GM04504 (cell line): ENCODE measurements at regions not wholly inside any gene's neighbourhood (a gene's known extent, or its start where the extent isn't known, plus 50 kb on each side); places are given as distances from the start of the nearest gene placed in this dataset.
"Not testable (repeated sequence)": the region's sequence is repeated elsewhere in the genome, so short reads cannot be mapped to it uniquely, and the experiment has no call there.

ENCODE experiments used
- DNase-seq: peaks from one replicate; pipeline ENCODE4 v3.0.0-alpha.2; 2012; ENCODE audit warnings: low read depth

DNA sequence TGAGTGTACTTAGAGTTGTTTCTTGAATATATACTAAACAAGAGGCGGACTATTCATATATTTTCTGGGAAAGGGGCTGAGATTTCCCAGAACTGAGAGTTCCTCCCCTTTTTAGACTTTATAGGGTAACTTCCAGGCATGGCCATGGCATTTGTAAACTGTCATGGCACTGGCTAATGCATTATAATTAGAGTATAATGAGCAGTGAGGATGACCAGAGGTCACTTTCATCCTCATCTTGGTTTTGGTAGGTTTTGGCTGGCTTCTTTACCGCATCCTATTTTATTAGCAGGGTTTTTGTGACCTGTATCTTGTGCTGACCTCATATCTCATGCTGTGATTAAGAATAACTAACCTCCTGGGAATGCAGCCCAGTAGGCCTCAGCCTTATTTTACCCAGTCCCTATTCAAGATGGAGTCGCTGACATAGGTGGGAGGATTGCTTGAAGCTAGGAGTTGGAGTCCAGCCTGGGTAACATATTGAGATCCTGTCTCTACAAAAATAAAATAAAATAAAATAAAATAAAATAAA is 91.4 kb downstream of the MOBP start:
- no peak for DNase-seq

DNA sequence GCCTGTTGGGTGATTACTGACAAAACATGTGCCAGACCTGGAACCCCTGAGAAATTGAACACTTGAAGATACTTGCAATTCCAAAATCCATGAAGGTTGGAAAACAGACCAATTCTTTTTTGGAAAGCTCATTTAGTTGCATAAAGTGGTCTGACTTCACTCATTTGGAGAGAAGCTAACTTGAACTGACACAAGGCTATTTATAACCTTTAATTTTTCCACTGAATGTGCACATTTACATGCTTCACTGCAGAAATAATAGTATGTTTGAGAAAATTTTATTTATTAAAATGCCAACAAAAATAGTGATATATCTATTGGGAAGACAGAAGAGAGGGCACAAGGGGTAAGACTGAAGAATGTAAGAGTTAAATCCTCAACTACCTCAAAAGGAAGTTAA is 92.1 kb downstream of the MOBP start:
- DNase-seq, result no peak

DNA sequence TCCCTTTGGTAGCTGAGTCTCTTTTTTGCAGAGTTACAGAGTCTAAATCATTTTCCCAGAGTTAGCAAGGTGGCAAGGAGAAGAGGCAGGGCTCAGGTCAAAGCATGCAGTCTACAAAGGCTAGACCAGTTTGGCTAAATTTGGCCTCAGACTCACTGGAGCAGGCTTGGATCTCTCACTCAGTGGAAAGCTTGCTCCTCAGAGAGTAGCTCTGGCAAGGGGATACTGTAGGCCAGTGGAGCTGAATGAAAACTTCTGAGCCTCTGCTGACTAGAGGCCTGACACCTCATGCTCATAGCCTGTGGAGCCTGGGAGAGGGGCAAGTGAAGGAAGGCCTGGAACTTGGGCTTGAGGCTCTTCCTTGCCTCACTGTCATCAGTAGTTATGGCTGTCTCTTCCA is 101.0 kb downstream of the MOBP start:
- DNase-seq, result no peak

DNA sequence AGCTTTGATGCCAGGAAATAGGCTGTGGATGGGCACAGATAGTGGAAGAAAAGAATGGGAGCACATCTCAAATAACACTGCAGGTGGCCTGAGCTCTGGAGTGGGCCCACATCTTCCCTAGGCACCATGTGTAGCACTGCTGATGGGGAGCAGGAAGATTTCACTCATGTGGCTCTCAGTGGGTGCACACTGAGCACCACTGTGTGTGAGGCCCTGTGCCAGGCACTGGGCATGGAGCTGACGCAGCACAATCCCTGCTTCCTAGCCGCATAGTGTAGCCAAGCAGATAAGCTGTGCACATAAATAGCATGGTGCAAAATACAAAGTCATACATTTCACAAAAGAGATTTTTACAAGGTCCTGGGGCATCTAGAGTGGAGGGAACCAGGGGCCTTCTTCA is 101.6 kb downstream of the MOBP start:
- DNase-seq, result no peak

DNA sequence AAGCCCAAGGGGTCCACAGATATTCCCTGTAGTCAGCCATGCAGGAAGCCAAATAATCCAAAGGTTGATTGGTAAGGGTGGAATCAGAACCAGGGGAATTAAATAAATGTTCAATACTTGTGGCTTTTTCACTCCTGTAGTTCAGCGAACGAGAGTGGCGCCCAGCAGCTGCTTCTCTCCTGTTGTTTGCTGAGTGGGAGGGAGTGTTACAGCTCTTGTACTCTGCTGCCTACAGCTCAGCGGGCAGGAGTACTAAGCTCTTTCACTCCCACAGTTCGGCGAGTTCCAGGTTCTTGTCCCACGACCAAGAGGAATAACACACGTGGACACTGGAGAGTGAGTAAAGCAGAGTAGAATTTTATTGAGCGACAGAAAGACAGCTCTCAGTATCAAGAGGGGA is 105.9 kb downstream of the MOBP start:
- DNase-seq, result no peak

DNA sequence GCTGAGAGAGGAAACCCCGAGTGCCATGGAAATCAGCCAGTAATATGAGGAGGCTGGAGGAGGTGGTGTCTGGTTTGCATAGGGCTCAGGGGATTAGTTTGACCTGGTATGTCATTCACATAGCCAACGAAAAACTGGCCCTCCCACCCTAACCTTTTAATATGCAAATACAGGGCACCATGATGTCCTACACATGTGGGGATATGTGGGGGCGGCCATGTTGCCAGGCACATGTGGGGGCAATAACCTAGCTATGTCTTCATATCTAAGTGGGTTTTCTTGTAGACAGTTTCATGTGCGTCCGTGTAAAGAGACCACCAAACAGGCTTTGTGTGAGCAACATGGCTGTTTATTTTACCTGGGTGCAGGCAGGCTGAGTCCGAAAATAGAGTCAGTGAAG is 110.1 kb downstream of the MOBP start:
- DNase-seq, result no peak

DNA sequence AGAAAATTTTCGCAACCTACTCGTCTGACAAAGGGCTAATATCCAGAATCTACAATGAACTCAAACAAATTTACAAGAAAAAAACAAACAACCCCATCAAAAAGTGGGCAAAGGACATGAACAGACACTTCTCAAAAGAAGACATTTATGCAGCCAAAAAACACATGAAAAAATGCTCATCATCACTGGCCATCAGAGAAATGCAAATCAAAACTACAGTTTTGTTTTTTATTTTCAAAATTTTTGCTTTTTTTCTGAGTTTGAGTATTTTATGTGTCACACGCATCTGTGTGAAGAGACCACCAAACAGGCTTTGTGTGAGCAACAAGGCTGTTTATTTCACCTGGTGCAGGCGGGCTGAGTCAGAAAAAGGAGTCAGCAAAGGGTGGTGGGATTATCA is 118.7 kb downstream of the MOBP start:
- not testable (repeated sequence) for DNase-seq

DNA sequence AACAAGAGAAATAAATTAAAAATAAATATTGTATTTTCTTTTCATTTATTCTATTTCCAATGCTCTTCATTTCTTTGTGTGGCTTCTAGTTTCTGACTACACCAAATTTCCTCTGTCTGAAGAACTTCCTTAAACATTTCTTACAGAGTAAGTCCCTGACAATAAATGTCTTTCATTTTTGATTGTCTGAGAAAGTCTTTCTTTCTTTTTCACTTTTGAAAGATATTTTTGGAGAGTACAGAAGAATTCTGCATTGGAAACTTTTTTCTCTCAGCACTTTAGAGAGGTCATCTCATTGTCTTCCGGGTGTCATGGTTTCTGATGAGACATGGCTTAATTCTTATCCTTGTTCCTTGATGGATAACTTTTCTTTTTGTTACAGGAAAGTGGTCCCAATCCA is 119.6 kb downstream of the MOBP start:
- no peak for DNase-seq

DNA sequence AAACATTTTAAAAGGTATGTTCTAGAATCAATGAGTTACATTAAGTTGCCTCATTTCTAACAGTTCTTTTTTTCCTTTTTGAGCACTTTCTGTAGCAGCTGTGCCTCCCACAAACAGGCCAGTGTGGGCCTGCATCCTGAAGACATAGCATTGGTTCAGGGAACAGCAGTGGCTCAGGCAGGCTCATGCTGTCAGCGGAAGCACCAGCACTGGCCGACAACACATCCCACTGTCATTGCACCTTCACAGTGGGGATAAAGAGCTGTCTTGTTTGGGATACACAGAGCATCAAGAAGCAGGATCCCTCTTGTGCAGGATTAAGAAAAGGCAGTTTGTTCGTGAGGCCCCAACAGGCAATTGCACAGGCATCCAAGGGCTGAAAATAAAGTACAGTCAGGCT is 123.3 kb downstream of the MOBP start:
- DNase-seq, result no peak

DNA sequence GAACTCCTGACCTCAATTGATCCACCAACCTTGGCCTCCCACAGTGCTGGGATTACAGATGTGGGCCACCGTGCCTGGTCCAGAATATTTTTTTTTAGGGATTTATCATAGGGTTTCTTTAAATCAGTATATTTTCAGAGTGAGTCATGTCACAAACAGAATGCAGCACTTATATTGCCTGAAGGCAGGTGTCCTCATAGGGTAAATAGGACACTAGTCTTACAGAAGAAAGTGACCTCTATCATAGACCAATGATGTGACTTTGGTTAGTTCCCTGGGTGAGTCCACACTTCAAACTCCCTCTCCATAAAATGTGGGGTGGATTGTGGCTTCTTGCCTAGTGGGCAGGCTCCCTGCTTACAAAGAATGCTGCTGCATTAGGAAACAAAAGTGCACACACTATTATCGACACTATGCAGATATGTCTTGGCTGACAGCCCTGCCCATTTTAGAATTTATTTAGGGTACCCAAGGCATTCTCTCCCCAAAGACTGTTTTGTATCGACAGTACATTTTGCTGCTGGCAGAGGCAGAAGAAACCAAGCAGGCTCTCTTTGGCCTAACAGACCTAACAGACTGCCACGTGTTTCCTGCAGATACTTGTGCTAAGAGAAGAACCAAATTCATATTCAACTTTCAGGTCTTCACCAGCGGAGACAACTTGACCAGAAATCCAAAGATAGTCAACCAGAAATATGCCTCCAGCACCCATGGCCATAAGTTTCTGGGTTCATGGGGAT is 125.0 kb downstream of the MOBP start:
- DNase-seq, result no peak

DNA sequence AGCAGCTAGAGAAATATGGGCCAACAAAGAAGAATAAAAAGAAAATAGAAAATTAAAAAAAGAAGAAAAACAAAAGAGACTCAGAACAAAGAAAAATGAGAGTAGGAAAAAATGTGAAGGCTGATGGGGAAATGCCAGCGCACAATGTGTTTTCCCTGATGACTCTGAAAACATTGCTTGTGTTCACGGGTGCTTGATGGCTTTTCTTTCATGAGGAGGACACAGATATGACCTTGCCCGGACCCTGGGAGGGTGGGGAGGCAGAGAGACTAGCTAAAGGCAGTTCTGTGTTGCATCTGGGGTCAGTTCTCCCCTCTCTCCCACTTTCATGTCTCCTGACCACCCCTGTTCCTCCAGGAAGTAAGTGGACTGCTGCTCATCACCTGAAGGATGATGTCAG is 125.9 kb downstream of the MOBP start:
- DNase-seq, result no peak

DNA sequence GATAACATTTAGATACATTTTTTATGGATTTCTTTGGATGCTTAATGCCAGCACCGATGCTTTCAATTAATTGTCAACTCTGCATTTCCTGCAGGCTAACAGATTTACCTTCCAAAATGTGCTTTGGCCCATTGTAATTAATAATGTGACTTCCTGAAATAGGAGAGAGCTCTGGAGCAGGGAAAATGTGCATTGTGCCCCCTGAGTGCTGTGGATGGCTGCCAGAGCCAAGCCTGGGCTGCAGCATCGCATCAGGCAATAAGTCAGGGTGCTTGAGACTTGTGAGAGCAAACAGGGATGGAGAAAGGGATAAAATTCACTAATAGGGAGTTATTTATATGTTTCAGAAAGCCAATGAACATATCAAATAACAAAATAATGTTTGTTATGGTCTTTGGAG is 133.8 kb downstream of the MOBP start:
- no peak for DNase-seq

DNA sequence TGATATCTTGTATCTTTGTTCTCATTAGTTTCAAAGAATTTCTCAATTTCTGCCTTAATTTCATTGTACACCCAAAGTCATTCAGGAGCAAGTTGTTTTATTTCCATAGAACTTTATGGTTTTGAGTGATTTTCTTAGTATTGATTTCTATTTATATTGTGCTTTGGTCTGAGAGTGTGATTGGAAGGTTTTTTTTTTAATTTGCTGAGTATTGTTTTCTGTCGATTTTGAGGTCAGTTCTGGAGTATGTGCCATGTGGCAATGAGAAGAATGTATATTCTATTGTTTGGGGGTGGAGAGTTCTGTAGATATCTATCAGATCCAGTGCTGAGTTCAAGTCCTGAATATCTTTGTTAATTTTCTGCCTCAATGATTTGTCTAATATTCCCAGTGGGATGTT is 138.4 kb downstream of the MOBP start:
- DNase-seq, result no peak

DNA sequence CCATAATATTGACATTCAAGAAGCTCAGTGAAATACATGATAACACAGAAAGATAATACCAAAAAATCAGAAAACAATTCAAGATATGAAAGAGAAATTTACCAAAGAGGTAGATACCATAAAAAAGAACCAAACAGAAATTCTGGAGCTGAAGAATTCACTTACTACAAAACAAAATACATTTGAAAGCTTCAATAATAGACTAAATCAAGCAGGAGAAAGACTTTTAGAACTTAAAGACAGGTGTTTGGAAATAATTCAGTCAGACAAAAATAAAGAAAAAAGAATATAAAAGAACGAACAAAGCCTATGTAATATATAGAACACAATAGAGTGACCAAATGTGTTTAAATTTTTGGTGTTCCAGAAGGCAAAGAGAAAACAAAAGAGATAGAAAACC is 158.7 kb downstream of the MOBP start:
- DNase-seq, result no peak

DNA sequence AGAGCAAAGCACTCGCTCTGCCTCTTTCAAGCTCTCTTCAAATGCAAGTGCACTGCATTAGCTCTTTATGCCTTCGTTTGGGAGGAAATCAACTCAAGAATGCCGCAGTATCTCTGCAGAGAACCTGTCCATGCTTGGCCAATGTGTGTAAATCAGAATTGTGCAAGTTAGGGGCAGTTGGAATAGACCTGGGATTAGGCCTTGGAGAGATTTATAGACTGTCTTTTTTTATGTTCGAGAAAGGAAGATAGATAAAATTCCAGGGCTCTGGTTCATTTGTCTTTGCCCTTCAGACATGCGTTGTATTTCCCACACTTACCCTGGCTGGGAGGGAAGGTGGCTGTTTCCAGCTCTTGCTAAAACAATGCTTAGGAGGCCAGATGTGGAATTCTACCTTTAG is 163.7 kb downstream of the MOBP start:
- no peak for DNase-seq

DNA sequence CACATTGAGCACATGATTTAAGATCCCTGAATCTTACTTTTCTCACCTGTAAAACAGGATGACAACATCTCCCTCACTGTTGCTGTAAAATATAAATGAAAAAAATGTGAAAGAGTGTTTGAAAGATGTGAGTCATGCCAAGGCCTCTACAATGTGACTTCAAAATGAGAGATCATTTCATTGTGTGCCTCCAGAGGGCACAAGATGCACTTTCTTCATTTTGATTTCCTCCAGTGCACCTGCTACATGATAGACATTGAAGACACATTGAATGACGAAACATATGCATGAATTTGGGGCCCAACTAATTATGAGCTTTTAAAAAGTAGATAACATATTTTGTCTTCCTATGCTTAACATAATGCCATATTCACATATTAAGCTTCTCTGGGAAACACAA is 170.3 kb downstream of the MOBP start:
- no peak for DNase-seq

DNA sequence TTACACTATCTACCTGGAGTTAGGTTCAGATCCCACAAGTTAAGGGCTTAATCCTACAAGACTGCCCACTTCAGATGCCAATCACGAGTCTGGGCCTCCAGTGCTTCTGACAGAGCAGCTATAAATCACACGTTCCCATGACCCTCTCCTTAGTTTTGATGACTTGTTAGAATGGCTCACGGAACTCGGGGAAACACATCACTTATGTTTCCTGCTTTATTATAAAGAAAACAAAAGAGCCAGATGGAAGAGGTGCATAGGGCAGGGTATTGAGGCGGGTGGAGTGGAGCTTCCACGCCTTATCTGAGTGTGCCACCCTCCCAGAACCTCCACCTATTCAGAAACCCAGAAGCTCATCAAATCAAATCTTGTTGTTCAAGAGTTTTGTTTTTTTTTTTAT is 170.8 kb downstream of the MOBP start:
- no peak for DNase-seq

DNA sequence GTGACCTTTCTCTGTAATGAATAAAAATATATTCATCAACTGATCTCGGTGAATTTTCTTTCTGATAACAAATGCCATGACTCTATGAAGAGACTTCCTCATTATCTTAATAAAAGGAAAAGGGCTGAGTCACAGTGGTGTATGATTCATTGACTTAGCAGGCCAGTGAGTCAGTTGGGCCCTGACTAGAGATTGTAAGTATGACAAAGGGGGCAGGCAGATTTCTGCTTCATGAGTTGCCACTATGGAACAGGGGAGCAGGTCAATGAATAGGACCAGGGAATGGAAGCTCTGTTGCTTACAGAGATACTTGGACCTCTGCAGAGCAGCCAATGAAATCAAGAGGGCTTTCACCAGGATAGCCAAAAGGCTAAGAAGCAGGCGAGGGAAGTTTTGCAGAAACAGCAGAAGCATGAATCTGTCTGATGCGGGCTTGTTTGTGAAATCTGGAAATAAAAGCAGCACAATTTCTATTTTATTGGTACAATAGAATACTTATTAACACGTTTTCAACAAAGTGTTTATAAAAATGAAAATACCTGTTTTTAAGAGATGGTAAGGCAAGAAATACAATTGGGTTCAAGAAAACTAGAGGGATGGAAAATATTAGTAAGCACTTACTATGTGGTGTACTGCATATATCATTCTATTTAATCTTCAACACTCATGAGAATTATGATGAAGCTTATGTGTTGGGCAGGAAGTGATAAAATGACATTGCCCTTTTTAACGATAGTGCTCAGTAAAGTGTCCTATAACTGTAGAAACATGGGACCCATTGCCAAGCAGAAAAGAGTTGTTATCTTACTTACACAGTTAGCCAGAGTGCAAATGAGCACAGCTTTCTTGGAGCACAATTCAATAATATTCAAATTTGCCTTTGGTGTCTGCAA is 169.8 kb upstream of the MYRIP start:
- DNase-seq, result peak; percentile 79

DNA sequence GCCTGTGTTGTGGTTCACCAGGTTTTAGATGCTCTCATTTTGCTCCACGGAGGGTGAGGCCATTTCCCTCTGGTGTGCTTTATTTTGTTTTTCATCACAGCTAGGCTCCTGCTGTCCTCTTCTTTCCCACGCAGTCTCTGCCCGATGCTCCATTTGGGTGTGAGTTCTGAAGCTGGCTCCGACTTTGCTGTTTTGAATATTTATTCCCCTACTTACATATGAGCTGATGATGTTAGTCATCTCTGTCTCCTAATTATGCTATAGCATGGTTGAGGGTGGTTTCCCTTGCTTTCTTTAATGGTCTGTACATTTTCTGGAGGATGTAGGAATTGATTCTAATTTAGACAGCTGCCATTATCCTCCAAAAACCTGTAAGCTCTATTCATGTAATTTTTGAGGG is 168.1 kb upstream of the MYRIP start:
- no peak for DNase-seq

DNA sequence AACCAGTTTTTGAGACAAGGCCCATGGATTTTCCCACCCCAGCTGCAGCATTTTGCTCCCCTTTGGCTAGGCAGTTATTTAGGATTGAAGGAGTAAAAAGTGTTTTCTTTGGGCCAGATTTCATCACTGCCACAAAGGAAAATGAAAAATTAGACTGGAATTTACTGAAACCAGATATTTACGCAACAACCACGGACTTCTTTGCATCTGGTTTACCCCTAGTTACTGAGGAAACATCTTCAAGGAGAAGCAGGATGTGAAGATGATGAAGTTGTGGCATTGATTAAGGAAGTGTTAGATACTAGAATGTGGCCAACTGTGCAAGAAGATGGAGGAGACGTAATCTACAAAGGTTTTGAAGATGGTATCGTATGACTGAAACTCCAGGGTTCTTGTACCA is 165.2 kb upstream of the MYRIP start:
- DNase-seq, result peak; percentile 56

DNA sequence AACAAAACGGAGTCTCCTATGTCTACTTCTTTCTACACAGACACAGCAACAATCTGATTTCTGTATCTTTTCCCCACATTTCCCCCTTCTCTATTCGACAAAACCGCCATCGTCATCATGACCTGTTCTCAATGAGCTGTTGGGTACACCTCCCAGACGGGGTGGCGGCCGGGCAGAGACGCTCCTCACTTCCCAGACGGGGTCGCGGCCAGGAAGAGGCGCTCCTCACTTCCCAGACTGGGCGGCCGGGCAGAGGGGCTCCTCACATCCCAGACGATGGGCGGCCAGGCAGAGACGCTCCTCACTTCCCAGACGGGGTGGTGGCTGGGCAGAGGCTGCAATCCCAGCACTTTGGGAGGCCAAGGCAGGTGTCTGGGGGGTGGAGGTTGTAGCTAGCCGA is 158.2 kb upstream of the MYRIP start:
- DNase-seq, result not testable (repeated sequence)

DNA sequence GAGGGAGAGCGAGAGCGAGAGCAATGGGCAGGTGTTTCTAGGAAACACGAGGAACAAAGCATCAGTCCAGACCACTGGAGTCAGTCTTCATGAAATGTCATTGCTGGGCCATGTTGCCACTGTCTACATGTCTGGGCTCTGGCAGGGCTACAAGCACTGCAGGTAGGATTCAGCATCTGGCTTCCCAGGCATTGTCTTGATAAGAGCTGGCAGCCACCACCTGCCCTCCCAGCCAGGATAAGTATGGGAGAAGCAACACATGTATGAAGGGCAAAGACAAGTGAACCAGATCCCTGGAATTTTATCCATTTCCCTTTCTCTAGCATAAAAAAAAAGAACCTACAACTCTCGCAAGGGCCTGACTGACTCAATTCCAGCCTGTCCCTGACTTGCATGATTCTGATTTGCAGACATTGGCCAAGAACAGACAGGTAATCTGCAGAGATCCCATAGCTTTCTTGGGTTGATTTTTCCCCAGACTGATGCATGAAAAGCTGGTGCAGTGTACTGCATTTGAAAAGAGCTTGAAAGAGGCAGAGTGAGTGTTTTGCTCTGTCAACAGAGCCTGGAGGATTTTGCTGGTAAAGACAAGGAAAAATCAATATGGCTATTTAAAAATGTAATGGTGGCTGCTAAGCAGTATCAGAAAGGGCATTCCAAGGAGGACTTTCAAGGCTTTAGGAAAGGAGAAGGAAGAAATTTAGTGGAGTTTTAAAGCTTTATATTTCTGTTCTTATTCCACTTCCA is 157.2 kb upstream of the MYRIP start:
- DNase-seq, result no peak

DNA sequence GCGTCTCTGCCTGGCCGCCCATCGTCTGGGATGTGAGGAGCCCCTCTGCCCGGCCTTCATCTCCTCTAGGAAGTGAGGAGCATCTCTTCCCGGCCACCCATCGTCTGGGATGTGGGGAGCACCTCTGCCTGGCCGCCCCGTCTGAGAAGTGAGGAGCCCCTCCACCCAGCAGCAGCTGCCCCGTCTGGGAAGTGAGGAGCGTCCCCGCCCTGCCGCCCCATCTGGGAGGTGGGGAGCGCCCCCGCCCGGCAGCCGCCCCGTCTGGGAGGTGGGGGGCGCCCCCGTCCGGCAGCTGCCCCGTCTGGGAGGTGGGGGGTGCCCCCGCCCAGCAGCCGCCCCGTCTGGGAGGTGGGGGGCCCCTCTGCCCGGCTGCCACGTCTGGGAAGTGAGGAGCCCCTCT is 153.7 kb upstream of the MYRIP start:
- not testable (repeated sequence) for DNase-seq
